ENCODE measurements at regions not wholly inside any gene's neighbourhood (a gene's known extent, or its start where the extent isn't known, plus 50 kb on each side); places are given as distances from the start of the nearest gene placed in this dataset.

DNA sequence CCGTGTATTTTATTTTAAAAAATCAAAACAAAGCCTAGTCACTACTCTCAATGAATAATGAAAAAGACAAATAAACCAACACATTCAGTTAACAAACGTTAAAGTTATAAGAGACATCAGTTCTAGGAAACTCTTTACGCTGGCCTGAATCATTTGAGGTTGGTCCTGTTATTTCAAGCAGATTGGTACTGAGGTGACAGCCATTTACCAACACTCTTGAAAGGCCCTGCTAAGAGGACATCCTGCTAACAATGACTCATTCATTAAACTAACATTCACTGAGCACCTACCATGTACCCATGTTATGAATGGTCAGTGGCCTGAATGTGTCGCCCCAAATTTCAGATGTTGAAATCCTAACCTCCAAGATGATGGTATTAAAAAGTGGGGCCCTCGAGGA is 57.1 kb upstream of the ADGRG2 start:
- Histone ChIP-seq H3K9me3 (no peaks in the 10 kb centered on the region), H3K36me3 (no peaks in the 10 kb centered on the region), H3K4me3 (no peak overlapping the region), H3K4me1 (no peaks in the 10 kb centered on the region), H3K27ac (no peak overlapping the region), H3K27me3 (no peaks in the 10 kb centered on the region)
- TF ChIP-seq, protein P1, sequence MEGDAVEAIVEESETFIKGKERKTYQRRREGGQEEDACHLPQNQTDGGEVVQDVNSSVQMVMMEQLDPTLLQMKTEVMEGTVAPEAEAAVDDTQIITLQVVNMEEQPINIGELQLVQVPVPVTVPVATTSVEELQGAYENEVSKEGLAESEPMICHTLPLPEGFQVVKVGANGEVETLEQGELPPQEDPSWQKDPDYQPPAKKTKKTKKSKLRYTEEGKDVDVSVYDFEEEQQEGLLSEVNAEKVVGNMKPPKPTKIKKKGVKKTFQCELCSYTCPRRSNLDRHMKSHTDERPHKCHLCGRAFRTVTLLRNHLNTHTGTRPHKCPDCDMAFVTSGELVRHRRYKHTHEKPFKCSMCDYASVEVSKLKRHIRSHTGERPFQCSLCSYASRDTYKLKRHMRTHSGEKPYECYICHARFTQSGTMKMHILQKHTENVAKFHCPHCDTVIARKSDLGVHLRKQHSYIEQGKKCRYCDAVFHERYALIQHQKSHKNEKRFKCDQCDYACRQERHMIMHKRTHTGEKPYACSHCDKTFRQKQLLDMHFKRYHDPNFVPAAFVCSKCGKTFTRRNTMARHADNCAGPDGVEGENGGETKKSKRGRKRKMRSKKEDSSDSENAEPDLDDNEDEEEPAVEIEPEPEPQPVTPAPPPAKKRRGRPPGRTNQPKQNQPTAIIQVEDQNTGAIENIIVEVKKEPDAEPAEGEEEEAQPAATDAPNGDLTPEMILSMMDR (IDR thresholded peaks at IDR 0.05) = no peak
- no peak for DNase-seq
- intact Hi-C loops (cut with DNase I; ENCODE audit: low total_unique reads) = no loop called here

DNA sequence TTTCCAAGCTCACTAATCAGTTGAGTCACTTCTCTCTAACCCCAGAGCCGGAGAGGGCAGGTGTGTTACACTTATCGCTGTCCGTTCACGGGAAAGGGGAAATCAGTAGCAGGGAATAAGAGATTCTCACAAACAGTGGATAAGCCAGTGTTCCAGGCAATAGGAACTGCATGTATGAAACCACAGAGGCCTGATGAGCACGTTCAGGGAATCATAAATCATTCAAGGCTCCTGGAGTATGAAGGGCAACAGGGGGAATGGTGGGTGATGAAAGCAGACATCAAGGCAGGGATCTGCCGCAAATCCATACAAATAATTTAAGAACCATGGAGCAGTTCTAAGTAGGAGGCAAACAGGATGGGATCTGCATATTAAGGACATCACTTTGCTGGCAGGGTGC is 59.1 kb upstream of the ADGRG2 start:
- no peak overlapping the region for H3K27ac ChIP-seq
- no peaks in the 10 kb centered on the region for H3K27me3 ChIP-seq
- TF ChIP-seq, protein P1 (IDR thresholded peaks at IDR 0.05) = no peak
- no peaks in the 10 kb centered on the region for H3K9me3 ChIP-seq
- no peak overlapping the region for H3K4me3 ChIP-seq
- H3K4me1 ChIP-seq = no peaks in the 10 kb centered on the region
- intact Hi-C loops (cut with DNase I; ENCODE audit: low total_unique reads) = no loop called here
- H3K36me3 ChIP-seq = no peaks in the 10 kb centered on the region
- no peak for DNase-seq

DNA sequence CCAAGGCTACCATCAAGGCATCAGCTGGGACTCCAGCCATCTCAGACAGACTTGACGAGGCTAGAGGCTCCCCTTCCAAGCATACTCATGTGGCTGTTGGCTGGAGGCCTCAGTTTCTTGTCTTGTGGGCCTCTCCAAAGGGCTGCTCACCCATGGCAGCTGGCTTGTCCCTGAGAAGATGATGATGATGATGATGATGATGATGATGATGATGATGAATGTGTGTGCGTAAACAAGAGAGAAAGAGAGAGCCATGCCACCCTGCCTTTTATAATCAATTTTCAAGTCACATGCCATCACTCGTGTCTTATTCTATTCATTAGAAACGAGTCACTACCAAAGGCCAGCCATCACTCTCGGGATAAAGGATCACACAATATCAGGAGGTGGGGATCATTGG is 60.5 kb upstream of the ADGRG2 start:
- TF ChIP-seq, protein P1 (IDR thresholded peaks at IDR 0.05) = no peak
- no peak for DNase-seq
- Histone ChIP-seq H3K4me1 (no peaks in the 10 kb centered on the region), H3K27ac (no peak overlapping the region), H3K36me3 (no peaks in the 10 kb centered on the region), H3K4me3 (no peak overlapping the region), H3K9me3 (no peaks in the 10 kb centered on the region), H3K27me3 (no peaks in the 10 kb centered on the region)
- intact Hi-C loops (cut with DNase I; ENCODE audit: low total_unique reads) = no loop called here

DNA sequence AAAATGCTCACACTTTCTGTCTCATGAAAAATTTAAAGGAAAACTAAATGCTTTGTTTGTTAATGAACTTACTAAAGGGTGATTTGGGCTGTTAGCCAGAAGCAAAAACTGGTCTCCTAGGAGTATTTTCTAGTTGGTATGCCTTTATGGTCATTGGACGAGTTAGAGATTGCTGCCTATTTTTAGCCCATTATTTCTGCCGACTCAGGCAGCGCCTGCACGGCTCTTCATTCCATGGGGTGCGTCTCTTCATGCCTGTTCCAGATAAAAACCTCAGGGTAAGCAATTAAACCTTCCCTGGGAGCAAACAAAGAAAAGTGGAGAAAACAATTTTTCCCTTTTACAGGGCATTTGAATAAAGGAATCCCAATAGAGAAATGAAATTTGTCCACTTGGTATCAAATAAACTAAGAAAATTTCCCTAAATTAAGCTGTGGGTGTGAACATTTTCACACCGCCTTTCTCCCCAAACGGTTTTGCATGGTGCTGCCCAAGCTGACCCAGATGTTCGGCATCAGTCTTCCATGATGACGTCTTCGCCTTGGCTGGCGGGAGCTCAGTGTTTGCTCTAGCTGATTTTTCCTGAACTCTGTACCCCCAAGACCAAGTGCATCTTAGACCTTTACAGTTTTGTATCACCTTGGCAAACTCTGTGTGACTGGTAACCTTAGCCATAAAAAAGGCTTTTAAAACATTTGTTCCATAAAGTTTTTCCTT is 61.7 kb upstream of the ADGRG2 start:
- DNase-seq = no peak
- TF ChIP-seq, protein P1 (IDR thresholded peaks at IDR 0.05) = no peak
- H3K4me3 ChIP-seq = no peak overlapping the region
- no peaks in the 10 kb centered on the region for H3K4me1 ChIP-seq
- no peaks in the 10 kb centered on the region for H3K36me3 ChIP-seq
- H3K27me3 ChIP-seq = no peaks in the 10 kb centered on the region
- no peak overlapping the region for H3K27ac ChIP-seq
- intact Hi-C loops (cut with DNase I; ENCODE audit: low total_unique reads) = no loop called here
- no peaks in the 10 kb centered on the region for H3K9me3 ChIP-seq

DNA sequence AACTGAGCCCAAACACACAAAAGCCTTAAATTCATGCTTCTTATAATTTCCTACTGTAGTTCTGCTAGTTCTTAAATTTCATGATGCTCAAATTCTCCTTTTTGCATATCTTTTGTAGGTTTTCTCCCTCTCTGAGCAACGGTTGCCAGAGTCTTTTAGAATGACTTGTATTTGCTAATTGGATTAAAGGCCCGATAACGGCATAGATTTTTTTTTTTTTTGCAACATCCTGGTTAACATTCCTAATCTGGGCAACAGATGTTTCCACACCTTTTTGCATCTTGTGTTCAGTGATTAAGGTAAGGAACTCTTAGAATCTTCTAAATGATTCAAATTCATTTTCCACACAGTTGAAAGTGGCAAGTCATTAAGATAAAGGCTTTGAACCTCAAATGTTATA is 66.3 kb upstream of the ADGRG2 start:
- intact Hi-C loops (cut with DNase I; ENCODE audit: low total_unique reads) = no loop called here

More for the DNA sequence above, 66.3 kb upstream of the ADGRG2 start:
- Histone ChIP-seq H3K4me3 (no peak overlapping the region), H3K9me3 (peaks cover 0 to 5% (median 0%) of the 10 kb centered on the region in 3 donors), H3K4me1 (no peaks in the 10 kb centered on the region), H3K27ac (no peak overlapping the region), H3K36me3 (no peaks in the 10 kb centered on the region), H3K27me3 (no peaks in the 10 kb centered on the region)
- no peak for DNase-seq
- TF ChIP-seq, protein P1 (IDR thresholded peaks at IDR 0.05) = no peak
